T-cell (primary cell): ENCODE measurements at regions not wholly inside any gene's neighbourhood (a gene's known extent, or its start where the extent isn't known, plus 50 kb on each side); places are given as distances from the start of the nearest gene placed in this dataset.
A peak's percentile ranks its signal among the peaks of the same experiment; 100 is the strongest.
"Not testable (repeated sequence)": the region's sequence is repeated elsewhere in the genome, so short reads cannot be mapped to it uniquely, and the experiment has no call there.

Source experiments
- ATAC-seq, 4 experiments: fragments of 200-7000 bp in 3 of 4; fragments of 150-1000 bp in 1 of 4; cut with Tn5 transposase; replicated peaks in 1 of 4; 1 replicate in 3 of 4; 2 replicates in 1 of 4; pipeline ENCODE4 v1.10.0; 2021; ENCODE audit warnings: moderate library complexity in 3 of 4, mild to moderate bottlenecking in 2 of 4, moderate number of reproducible peaks in 1 of 4
- CTCF ChIA-PET, 2 donors: fragments of 300-600 bp; sonication (Branson Sonifier 250); formaldehyde crosslinking; loops; one replicate each; lab custom pipeline; 2022; ENCODE audit warnings: antibody characterized with exemption in 2 of 2; lab: Charles Lee
- POLR2A ChIA-PET, 2 donors: fragments of 300-600 bp; sonication (Branson Sonifier 250); formaldehyde crosslinking; loops; one replicate each; lab custom pipeline; 2022; ENCODE audit warnings: antibody characterized with exemption in 2 of 2; lab: Charles Lee
- DNase-seq, 35 experiments: peaks; one replicate each; pipeline versions ENCODE4 v3.0.0 to v3.0.0-alpha.2; 2013 to 2023
- H3K27ac ChIP-seq: one replicate; pipeline ENCODE4 v1.5.1; 2013; ENCODE audit warnings: low read length
- H3K27me3 ChIP-seq, 2 experiments: replicated peaks in 1 of 2; 1 replicate in 1 of 2; 2 replicates in 1 of 2; pipeline versions ENCODE4 v1.6.1 to v1.7.0; 2013; ENCODE audit warnings: low read length in 1 of 2, mixed read lengths in 1 of 2; ENCODE audit not compliant: control insufficient read depth in 2 of 2, insufficient read depth in 2 of 2; ENCODE audit errors: extremely low read depth in 1 of 2
- H3K36me3 ChIP-seq, 2 donors: 1 replicate in 1 of 2; 2 replicates in 1 of 2; pipeline versions ENCODE4 v1.6.1 to v1.7.0; 2013; ENCODE audit warnings: low read length in 1 of 2; ENCODE audit not compliant: control insufficient read depth in 2 of 2, insufficient read depth in 1 of 2; ENCODE audit errors: extremely low read depth in 1 of 2
- H3K4me1 ChIP-seq, 2 experiments: 1 replicate in 1 of 2; 2 replicates in 1 of 2; pipeline versions ENCODE4 v1.6.1 to v1.7.0; 2013; ENCODE audit warnings: low read length in 2 of 2, mixed read lengths in 1 of 2; ENCODE audit not compliant: insufficient read depth in 2 of 2, control insufficient read depth in 1 of 2; ENCODE audit errors: extremely low read depth in 1 of 2
- H3K4me3 ChIP-seq, 2 donors: 1 replicate in 1 of 2; 2 replicates in 1 of 2; pipeline versions ENCODE4 v1.5.1 to v1.7.0; 2013; ENCODE audit warnings: mild to moderate bottlenecking in 2 of 2, low read length in 1 of 2, moderate library complexity in 1 of 2; ENCODE audit not compliant: control insufficient read depth in 1 of 2; ENCODE audit errors: extremely low read depth in 1 of 2
- H3K9me3 ChIP-seq: 2 replicates; pipeline ENCODE4 v1.7.0; 2013
- H3K27ac Mint-ChIP-seq, 2 donors: one replicate each; pipeline ENCODE4 v1.8.0; 2020 to 2021; ENCODE audit warnings: mild to moderate bottlenecking in 2 of 2, mixed read lengths in 2 of 2
- H3K27me3 Mint-ChIP-seq, 2 donors: one replicate each; pipeline ENCODE4 v1.8.0; 2021 to 2022; ENCODE audit warnings: mixed read lengths in 2 of 2
- H3K36me3 Mint-ChIP-seq: one replicate; pipeline ENCODE4 v1.8.0; 2021; ENCODE audit warnings: mixed read lengths
- H3K4me1 Mint-ChIP-seq, 3 donors: one replicate each; pipeline ENCODE4 v1.8.0; 2020 to 2022; ENCODE audit warnings: mixed read lengths in 3 of 3, mild to moderate bottlenecking in 1 of 3
- H3K4me3 Mint-ChIP-seq, 3 donors: one replicate each; pipeline ENCODE4 v1.8.0; 2020 to 2022; ENCODE audit warnings: mild to moderate bottlenecking in 3 of 3, mixed read lengths in 3 of 3, moderate library complexity in 3 of 3
- H3K9me3 Mint-ChIP-seq, 3 donors: one replicate each; pipeline ENCODE4 v1.8.0; 2020 to 2022; ENCODE audit warnings: mixed read lengths in 3 of 3
- WGBS: methylation state at CpG from one replicate; pipeline ENCODE4 v1.1.5; 2013; ENCODE audit warnings: missing lambda C conversion rate; ENCODE audit not compliant: insufficient coverage; 5-methylcytosine and 5-hydroxymethylcytosine counted together

DNA sequence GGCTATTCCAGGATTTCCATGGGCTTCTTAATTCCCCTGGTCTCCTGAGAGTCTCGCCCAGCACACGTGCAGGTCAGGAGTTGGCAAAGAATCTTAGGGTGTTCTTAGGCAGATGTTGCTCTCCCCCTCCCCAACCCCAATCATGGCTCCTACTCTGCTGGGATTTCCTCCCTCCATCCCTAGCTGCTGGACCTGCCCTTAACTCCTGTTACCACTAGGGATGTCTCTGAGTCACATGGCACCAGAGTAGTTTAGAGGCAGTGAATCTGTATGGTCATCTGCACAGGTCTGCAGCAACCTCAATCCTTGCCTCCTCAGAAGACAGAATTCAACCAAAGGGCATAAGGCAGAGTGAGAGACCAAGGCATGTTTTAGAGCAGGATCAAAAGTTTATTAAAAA, 51.8 kb upstream of the CHST3 start:
- ATAC-seq = no peak
- Histone ChIP-seq H3K9me3 (peaks cover 4% of the 10 kb centered on the region), H3K27ac (no peak overlapping the region), H3K36me3 (no peaks in the 10 kb centered on the region), H3K4me3 (no peak overlapping the region), H3K27me3 (peaks cover 0 to 5% of the 10 kb centered on the region in 2 experiments), H3K4me1 (no peaks in the 10 kb centered on the region)
- H3K27ac Mint-ChIP-seq = no peak overlapping the region
- ChIA-PET POLR2A (no interaction called here), CTCF (no interaction called here)
- peaks cover 0 to 3% (median 0%) of the 10 kb centered on the region in 3 donors for H3K9me3 Mint-ChIP-seq
- no peak for DNase-seq
- H3K36me3 Mint-ChIP-seq = no peaks in the 10 kb centered on the region
- H3K27me3 Mint-ChIP-seq = peaks cover 0 to 4% of the 10 kb centered on the region in 2 donors
- H3K4me3 Mint-ChIP-seq = no peak overlapping the region
- WGBS = 100% methylated on average over 2 of the region's 2 CpGs
- peaks cover 3 to 16% (median 10%) of the 10 kb centered on the region in 3 donors for H3K4me1 Mint-ChIP-seq

- Histone ChIP-seq H3K4me1 (no peaks in the 10 kb centered on the region), H3K27me3 (peaks cover 0 to 5% of the 10 kb centered on the region in 2 experiments), H3K9me3 (no peaks in the 10 kb centered on the region), H3K4me3 (no peak overlapping the region), H3K36me3 (no peaks in the 10 kb centered on the region), H3K27ac (no peak overlapping the region)
- Mint-ChIP-seq H3K36me3 (no peaks in the 10 kb centered on the region), H3K27ac (no peak overlapping the region), H3K9me3 (peaks cover 0 to 3% (median 0%) of the 10 kb centered on the region in 3 donors), H3K4me3 (no peak overlapping the region), H3K4me1 (peaks cover 3 to 16% (median 10%) of the 10 kb centered on the region in 3 donors), H3K27me3 (peaks cover 0 to 5% of the 10 kb centered on the region in 2 donors)
- ChIA-PET CTCF (no interaction called here), POLR2A (no interaction called here)
- no peak for DNase-seq
- no peak for ATAC-seq
- 82% methylated on average over 5 of the region's 10 CpGs for WGBS
Measured at GRCh38 chr10:71911296-71911953, 52.8 kb upstream of the CHST3 start.

GRCh38 chr10:71909399-71910083, 54.7 kb upstream of the CHST3 start:
- Histone ChIP-seq H3K27ac (no peak overlapping the region), H3K9me3 (no peaks in the 10 kb centered on the region), H3K4me1 (no peaks in the 10 kb centered on the region), H3K4me3 (no peak overlapping the region), H3K36me3 (no peaks in the 10 kb centered on the region), H3K27me3 (peaks cover 0 to 4% of the 10 kb centered on the region in 2 experiments)
- peak overlapping the region in 1 of 2 donors; percentile 4 for H3K27ac Mint-ChIP-seq
- H3K36me3 Mint-ChIP-seq = no peaks in the 10 kb centered on the region
- ChIA-PET CTCF (no interaction called here), POLR2A (interaction anchor here in 1 of 2 donors (0.6 kb wide), 1 partner anchor 551 kb away, joined by 3 read pairs; no protein-coding TSS in a partner anchor)
- H3K4me1 Mint-ChIP-seq = peaks cover 3 to 16% (median 10%) of the 10 kb centered on the region in 3 donors
- peaks cover 0 to 3% (median 0%) of the 10 kb centered on the region in 3 donors for H3K9me3 Mint-ChIP-seq
- no peak overlapping the region for H3K4me3 Mint-ChIP-seq
- WGBS = 79% methylated on average over 4 of the region's 8 CpGs
- H3K27me3 Mint-ChIP-seq = peaks cover 0 to 4% of the 10 kb centered on the region in 2 donors
- ATAC-seq (no peak), DNase-seq (no peak)

DNA sequence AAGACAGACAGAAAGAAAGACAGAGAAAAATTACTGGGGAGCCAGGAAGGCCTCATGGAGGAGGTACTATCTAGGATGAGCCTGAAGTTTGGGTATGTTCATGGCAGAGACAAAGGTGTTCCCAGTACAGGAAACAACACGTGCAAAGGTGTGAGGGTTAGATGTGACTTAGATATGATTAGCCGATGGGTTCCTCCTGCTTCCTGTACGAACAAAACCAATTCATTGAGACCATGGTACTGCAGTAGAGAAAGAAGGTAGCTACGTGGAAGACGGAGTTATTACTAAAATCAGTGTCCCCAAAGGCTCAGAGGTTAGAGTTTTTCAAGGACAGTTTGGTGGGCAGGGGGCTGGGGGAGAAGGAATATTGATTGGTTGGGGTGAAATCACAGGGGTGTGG, 55.2 kb upstream of the CHST3 start:
- Histone ChIP-seq H3K36me3 (no peaks in the 10 kb centered on the region), H3K4me3 (no peak overlapping the region), H3K4me1 (no peaks in the 10 kb centered on the region), H3K27me3 (peaks cover 0 to 4% of the 10 kb centered on the region in 2 experiments), H3K9me3 (no peaks in the 10 kb centered on the region), H3K27ac (no peak overlapping the region)
- ATAC-seq (no peak), DNase-seq (no peak)
- Mint-ChIP-seq H3K27ac (no peak overlapping the region), H3K9me3 (peaks cover 0 to 3% (median 0%) of the 10 kb centered on the region in 3 donors), H3K4me1 (peaks cover 3 to 16% (median 10%) of the 10 kb centered on the region in 3 donors), H3K36me3 (no peaks in the 10 kb centered on the region), H3K27me3 (peaks cover 0 to 3% of the 10 kb centered on the region in 2 donors), H3K4me3 (no peak overlapping the region)
- WGBS = 55% methylated on average over 4 of the region's 5 CpGs
- POLR2A ChIA-PET = no interaction called here
- CTCF ChIA-PET = interaction anchor here in 1 of 2 donors (1.1 kb wide), 1 partner anchor 31 kb away, joined by 3 read pairs; no protein-coding TSS in a partner anchor

DNA sequence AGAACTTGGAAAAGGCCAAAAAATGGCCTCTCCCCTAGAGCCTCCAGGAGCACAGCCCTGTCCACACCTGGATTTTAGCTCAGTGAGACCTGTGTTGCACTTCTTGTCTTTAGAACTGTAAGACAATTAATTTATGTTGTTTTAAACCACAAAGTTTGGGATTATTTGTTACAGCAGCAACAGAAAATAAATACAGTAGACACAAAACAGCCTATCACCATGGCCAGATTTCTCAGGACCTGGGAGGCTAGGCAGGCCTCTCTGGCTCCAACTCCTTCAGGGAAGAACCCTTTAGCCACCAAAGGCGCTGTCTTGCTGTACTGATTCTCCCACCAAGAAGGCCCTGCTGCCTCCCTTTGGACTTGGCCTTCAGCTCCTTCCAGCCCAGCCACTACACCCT, 54.1 kb upstream of the PSAP start:
- no peaks in the 10 kb centered on the region for H3K36me3 Mint-ChIP-seq
- POLR2A ChIA-PET = no interaction called here
- no peaks in the 10 kb centered on the region for H3K9me3 Mint-ChIP-seq
- no peak overlapping the region for H3K4me3 ChIP-seq
- H3K27me3 Mint-ChIP-seq = peaks cover 0 to 3% of the 10 kb centered on the region in 2 donors
- ATAC-seq = no peak
- DNase-seq = no peak
- no peaks in the 10 kb centered on the region for H3K36me3 ChIP-seq
- H3K27me3 ChIP-seq = peaks cover 0 to 4% of the 10 kb centered on the region in 2 experiments
- H3K4me1 ChIP-seq = no peaks in the 10 kb centered on the region
- peaks cover 3 to 16% (median 10%) of the 10 kb centered on the region in 3 donors for H3K4me1 Mint-ChIP-seq
- H3K4me3 Mint-ChIP-seq = no peak overlapping the region
- no peak overlapping the region for H3K27ac ChIP-seq
- CTCF ChIA-PET = interaction anchor here in 1 of 2 donors (0.7 kb wide), 1 partner anchor 142 kb away, joined by 3 read pairs; no protein-coding TSS in a partner anchor
- WGBS = 90% methylated on average over 1 of the region's 1 CpG
- no peak overlapping the region for H3K27ac Mint-ChIP-seq
- no peaks in the 10 kb centered on the region for H3K9me3 ChIP-seq

- not testable (repeated sequence) for H3K36me3 Mint-ChIP-seq, ATAC-seq, H3K27ac ChIP-seq, H3K4me3 Mint-ChIP-seq, H3K27me3 ChIP-seq, H3K4me3 ChIP-seq, H3K9me3 Mint-ChIP-seq, H3K27me3 Mint-ChIP-seq, H3K27ac Mint-ChIP-seq, H3K9me3 ChIP-seq, DNase-seq, H3K36me3 ChIP-seq, H3K4me1 ChIP-seq, H3K4me1 Mint-ChIP-seq
- POLR2A ChIA-PET = interaction anchor here in 1 of 2 donors (0.5 to 0.6 kb wide), 2 partner anchors 22 to 1330 kb away, joined by 3 read pairs; no protein-coding TSS in a partner anchor
- 90% methylated on average over 3 of the region's 13 CpGs for WGBS
- CTCF ChIA-PET = interaction anchor here in 1 of 2 donors (0.6 to 0.7 kb wide), 3 partner anchors 13 to 589 kb away, joined by 3 to 11 read pairs (median 4); no protein-coding TSS in a partner anchor
Measured at GRCh38 chr10:71903636-71904250, 52.7 kb upstream of the PSAP start.
